ENCODE measurements at regions not wholly inside any gene's neighbourhood (a gene's known extent, or its start where the extent isn't known, plus 50 kb on each side); places are given as distances from the start of the nearest gene placed in this dataset.

DNA sequence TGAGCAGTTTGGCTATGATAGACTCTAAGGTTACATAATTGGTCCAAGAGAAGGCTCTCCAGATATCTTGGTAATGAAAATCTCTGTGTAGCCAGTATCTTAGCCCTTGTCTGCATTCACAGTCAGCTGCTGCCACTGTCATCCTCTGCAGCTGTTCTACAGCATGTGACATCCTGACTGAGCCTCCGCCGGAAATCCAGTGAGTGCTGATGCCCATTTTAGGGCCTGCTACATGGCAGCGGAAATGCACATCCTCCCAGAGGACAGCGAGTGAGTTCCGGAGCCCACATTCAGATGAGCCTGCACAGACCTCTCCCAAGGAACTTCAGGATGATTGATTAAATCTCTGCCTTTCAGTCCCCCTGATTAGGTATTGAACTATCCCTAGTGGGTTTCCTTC is 237.1 kb downstream of the HHIPL2 start:
- Histone ChIP-seq H3K27me3 (ENCODE audit: insufficient read depth, low read length) (no peaks in the 10 kb centered on the region), H3K79me2 (ENCODE audit: insufficient read depth, low read length) (no peaks in the 10 kb centered on the region), H3K9me3 (ENCODE audit: control insufficient read depth in 1 of 2, insufficient read depth in 1 of 2, low read depth in 1 of 2, low read length in 2 of 2) (no peaks in the 10 kb centered on the region), H3K4me1 (ENCODE audit: control insufficient read depth in 1 of 2, insufficient read depth in 2 of 2, low read length in 2 of 2) (no peaks in the 10 kb centered on the region), H2AFZ (ENCODE audit: low read depth, low read length, poor library complexity, severe bottlenecking) (no peak overlapping the region), H3K36me3 (ENCODE audit: control insufficient read depth in 1 of 2, insufficient read depth in 2 of 2, low read length in 2 of 2) (no peaks in the 10 kb centered on the region), H3K4me2 (ENCODE audit: low read length) (no peak overlapping the region), H4K20me1 (ENCODE audit: insufficient read depth) (no peaks in the 10 kb centered on the region; the same call in 1 of the 2 replicates), H3K9ac (ENCODE audit: low read length) (no peak overlapping the region), H3K4me3 (replicated peaks in 1 of 2; ENCODE audit: low read depth in 1 of 2, low read length in 2 of 2) (no peak overlapping the region), H3K9me2 (ENCODE audit: insufficient read depth) (no peaks in the 10 kb centered on the region), H3K27ac (ENCODE audit: low read depth, low read length) (no peak overlapping the region)
- intact Hi-C loops (cut with micrococcal nuclease): no loop called here
- ChIA-PET RAD21 (ENCODE audit: low non-redundant PET in 1 of 2, low total read pairs in 2 of 2, uncharacterized antibody in 2 of 2, unreplicated experiment in 2 of 2) (no interaction called here), POLR2A (no interaction called here), CTCF (no interaction called here)
- no TSS peak for BruUV-seq (replicated peaks)
- no peak for TF ChIP-seq EGR1 (IDR thresholded peaks at IDR 0.05; ENCODE audit: low read depth)
- TF ChIP-seq, protein P1, sequence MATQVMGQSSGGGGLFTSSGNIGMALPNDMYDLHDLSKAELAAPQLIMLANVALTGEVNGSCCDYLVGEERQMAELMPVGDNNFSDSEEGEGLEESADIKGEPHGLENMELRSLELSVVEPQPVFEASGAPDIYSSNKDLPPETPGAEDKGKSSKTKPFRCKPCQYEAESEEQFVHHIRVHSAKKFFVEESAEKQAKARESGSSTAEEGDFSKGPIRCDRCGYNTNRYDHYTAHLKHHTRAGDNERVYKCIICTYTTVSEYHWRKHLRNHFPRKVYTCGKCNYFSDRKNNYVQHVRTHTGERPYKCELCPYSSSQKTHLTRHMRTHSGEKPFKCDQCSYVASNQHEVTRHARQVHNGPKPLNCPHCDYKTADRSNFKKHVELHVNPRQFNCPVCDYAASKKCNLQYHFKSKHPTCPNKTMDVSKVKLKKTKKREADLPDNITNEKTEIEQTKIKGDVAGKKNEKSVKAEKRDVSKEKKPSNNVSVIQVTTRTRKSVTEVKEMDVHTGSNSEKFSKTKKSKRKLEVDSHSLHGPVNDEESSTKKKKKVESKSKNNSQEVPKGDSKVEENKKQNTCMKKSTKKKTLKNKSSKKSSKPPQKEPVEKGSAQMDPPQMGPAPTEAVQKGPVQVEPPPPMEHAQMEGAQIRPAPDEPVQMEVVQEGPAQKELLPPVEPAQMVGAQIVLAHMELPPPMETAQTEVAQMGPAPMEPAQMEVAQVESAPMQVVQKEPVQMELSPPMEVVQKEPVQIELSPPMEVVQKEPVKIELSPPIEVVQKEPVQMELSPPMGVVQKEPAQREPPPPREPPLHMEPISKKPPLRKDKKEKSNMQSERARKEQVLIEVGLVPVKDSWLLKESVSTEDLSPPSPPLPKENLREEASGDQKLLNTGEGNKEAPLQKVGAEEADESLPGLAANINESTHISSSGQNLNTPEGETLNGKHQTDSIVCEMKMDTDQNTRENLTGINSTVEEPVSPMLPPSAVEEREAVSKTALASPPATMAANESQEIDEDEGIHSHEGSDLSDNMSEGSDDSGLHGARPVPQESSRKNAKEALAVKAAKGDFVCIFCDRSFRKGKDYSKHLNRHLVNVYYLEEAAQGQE (IDR thresholded peaks at IDR 0.05; ENCODE audit: low read depth): no peak
- no peak for TF ChIP-seq EZH2phosphoT487 (IDR thresholded peaks at IDR 0.05; ENCODE audit: borderline replicate concordance)
- TF ChIP-seq, protein P2, sequence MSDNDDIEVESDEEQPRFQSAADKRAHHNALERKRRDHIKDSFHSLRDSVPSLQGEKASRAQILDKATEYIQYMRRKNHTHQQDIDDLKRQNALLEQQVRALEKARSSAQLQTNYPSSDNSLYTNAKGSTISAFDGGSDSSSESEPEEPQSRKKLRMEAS (IDR thresholded peaks at IDR 0.05): no peak
- no peak for TF ChIP-seq SIN3A (IDR thresholded peaks at IDR 0.05; ENCODE audit: low read depth)
- TF ChIP-seq CBX3 (IDR thresholded peaks at IDR 0.05; ENCODE audit: low read depth): no peak
- no peak for ATAC-seq
- no peak for DNase-seq (ENCODE audit: low read depth, low spot score)

DNA sequence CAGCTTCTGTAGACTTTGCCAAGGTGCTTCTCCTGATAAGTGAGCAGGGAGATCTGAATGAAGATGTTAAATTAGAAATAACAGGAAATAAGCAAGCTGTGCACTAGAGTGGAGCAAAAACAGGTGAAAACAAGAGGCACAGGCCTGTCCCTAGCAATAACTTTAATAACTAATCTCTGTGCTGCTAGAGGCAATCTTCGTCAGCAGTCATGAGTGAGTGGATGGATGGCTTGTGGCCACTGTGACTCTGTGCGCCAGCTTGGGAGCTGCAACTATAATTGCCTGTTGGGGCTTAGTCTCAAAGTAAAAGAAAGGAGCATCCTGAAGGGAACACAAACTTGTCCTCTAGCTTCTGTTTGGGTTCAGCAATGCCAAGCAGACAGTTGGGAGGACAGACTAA is 240.3 kb downstream of the HHIPL2 start:
- H3K9me2 ChIP-seq (ENCODE audit: insufficient read depth): no peaks in the 10 kb centered on the region
- H3K79me2 ChIP-seq (ENCODE audit: insufficient read depth, low read length): no peaks in the 10 kb centered on the region
- no peak for DNase-seq (ENCODE audit: low read depth, low spot score)
- H3K36me3 ChIP-seq (ENCODE audit: control insufficient read depth in 1 of 2, insufficient read depth in 2 of 2, low read length in 2 of 2): no peaks in the 10 kb centered on the region
- ATAC-seq: no peak
- no peaks in the 10 kb centered on the region for H3K4me1 ChIP-seq (ENCODE audit: control insufficient read depth in 1 of 2, insufficient read depth in 2 of 2, low read length in 2 of 2)
- intact Hi-C loops (cut with micrococcal nuclease): no loop called here
- no peak overlapping the region for H3K9ac ChIP-seq (ENCODE audit: low read length)
- no TSS peak for BruUV-seq (replicated peaks)
- POLR2A ChIA-PET: no interaction called here
- H3K27me3 ChIP-seq (ENCODE audit: insufficient read depth, low read length): no peaks in the 10 kb centered on the region
- no peaks in the 10 kb centered on the region for H3K9me3 ChIP-seq (ENCODE audit: control insufficient read depth in 1 of 2, insufficient read depth in 1 of 2, low read depth in 1 of 2, low read length in 2 of 2)
- no peak overlapping the region for H3K27ac ChIP-seq (ENCODE audit: low read depth, low read length)
- RAD21 ChIA-PET (ENCODE audit: low non-redundant PET in 1 of 2, low total read pairs in 2 of 2, uncharacterized antibody in 2 of 2, unreplicated experiment in 2 of 2): no interaction called here
- no peak overlapping the region for H3K4me3 ChIP-seq (replicated peaks in 1 of 2; ENCODE audit: low read depth in 1 of 2, low read length in 2 of 2)
- H2AFZ ChIP-seq (ENCODE audit: low read depth, low read length, poor library complexity, severe bottlenecking): no peak overlapping the region
- no peak overlapping the region for H3K4me2 ChIP-seq (ENCODE audit: low read length)
- H4K20me1 ChIP-seq (ENCODE audit: insufficient read depth): no peaks in the 10 kb centered on the region; the same call in 1 of the 2 replicates
- CTCF ChIA-PET: no interaction called here
- TF ChIP-seq ELF1 (IDR thresholded peaks at IDR 0.05; ENCODE audit: borderline replicate concordance, low read depth): no peak
- no peak for TF ChIP-seq FOSL1 (IDR thresholded peaks at IDR 0.05; ENCODE audit: low read depth)
- TF ChIP-seq, protein P3, sequence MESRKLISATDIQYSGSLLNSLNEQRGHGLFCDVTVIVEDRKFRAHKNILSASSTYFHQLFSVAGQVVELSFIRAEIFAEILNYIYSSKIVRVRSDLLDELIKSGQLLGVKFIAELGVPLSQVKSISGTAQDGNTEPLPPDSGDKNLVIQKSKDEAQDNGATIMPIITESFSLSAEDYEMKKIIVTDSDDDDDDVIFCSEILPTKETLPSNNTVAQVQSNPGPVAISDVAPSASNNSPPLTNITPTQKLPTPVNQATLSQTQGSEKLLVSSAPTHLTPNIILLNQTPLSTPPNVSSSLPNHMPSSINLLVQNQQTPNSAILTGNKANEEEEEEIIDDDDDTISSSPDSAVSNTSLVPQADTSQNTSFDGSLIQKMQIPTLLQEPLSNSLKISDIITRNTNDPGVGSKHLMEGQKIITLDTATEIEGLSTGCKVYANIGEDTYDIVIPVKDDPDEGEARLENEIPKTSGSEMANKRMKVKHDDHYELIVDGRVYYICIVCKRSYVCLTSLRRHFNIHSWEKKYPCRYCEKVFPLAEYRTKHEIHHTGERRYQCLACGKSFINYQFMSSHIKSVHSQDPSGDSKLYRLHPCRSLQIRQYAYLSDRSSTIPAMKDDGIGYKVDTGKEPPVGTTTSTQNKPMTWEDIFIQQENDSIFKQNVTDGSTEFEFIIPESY (IDR thresholded peaks at IDR 0.05; ENCODE audit: extremely low read depth, insufficient replicate concordance, low read length): no peak
- TF ChIP-seq ZFX (IDR thresholded peaks at IDR 0.05): no peak
- no peak for TF ChIP-seq EZH2phosphoT487 (IDR thresholded peaks at IDR 0.05; ENCODE audit: borderline replicate concordance)
- TF ChIP-seq POLR2A (IDR thresholded peaks at IDR 0.05; ENCODE audit: borderline replicate concordance, extremely low read depth, insufficient read depth, insufficient read length): no peak
- no peak for TF ChIP-seq YY1 (IDR thresholded peaks at IDR 0.05; ENCODE audit: extremely low read depth, insufficient replicate concordance, low read depth, low read length)
- TF ChIP-seq, protein P2 (IDR thresholded peaks at IDR 0.05): no peak
- TF ChIP-seq SRF (IDR thresholded peaks at IDR 0.05; ENCODE audit: low read depth): no peak

Data from HCT116 (cell line).